HG03432 (cell line): ENCODE measurements at regions not wholly inside any gene's neighbourhood (a gene's known extent, or its start where the extent isn't known, plus 50 kb on each side); places are given as distances from the start of the nearest gene placed in this dataset.
"Not testable (repeated sequence)": the region's sequence is repeated elsewhere in the genome, so short reads cannot be mapped to it uniquely, and the experiment has no call there.

Experiments
- ATAC-seq: cut with Tn5 transposase; IDR thresholded peaks from one replicate; pipeline ENCODE4 v1.9.1; 2021; ENCODE audit warnings: mild to moderate bottlenecking, moderate library complexity; ENCODE audit not compliant: unreplicated experiment

- ATAC-seq: no peak
Observed at GRCh38 chr3:35194666-35195065, 444.7 kb upstream of the ARPP21 start.

- no peak for ATAC-seq
Observed at GRCh38 chr3:35198857-35199256, 440.5 kb upstream of the ARPP21 start.

- no peak for ATAC-seq
Observed at GRCh38 chr3:35200056-35200455, 439.3 kb upstream of the ARPP21 start.

- ATAC-seq: no peak
Observed at GRCh38 chr3:35201211-35201610, 438.1 kb upstream of the ARPP21 start.

- ATAC-seq: no peak
Observed at GRCh38 chr3:35215525-35216500, 423.5 kb upstream of the ARPP21 start.

GRCh38 chr3:35216501-35217266 is 422.6 kb upstream of the ARPP21 start:
- ATAC-seq: no peak

- no peak for ATAC-seq
Observed at GRCh38 chr3:35223632-35224394, 415.5 kb upstream of the ARPP21 start.

- no peak for ATAC-seq
Observed at GRCh38 chr3:35224565-35225295, 414.6 kb upstream of the ARPP21 start.

GRCh38 chr3:35241236-35241635 is 398.1 kb upstream of the ARPP21 start:
- no peak for ATAC-seq

- ATAC-seq: no peak
Observed at GRCh38 chr3:35254917-35255316, 384.4 kb upstream of the ARPP21 start.

- ATAC-seq: no peak
Observed at GRCh38 chr3:35257641-35258040, 381.7 kb upstream of the ARPP21 start.

GRCh38 chr3:35262406-35262805 is 376.9 kb upstream of the ARPP21 start:
- ATAC-seq: no peak

- ATAC-seq: no peak
Observed at GRCh38 chr3:35263477-35263876, 375.8 kb upstream of the ARPP21 start.

- ATAC-seq: not testable (repeated sequence)
Observed at GRCh38 chr3:35266065-35266464, 373.3 kb upstream of the ARPP21 start.

- ATAC-seq: no peak
Observed at GRCh38 chr3:35275768-35276167, 363.6 kb upstream of the ARPP21 start.

- no peak for ATAC-seq
Observed at GRCh38 chr3:35276568-35276967, 362.8 kb upstream of the ARPP21 start.

GRCh38 chr3:35291471-35292236 is 347.7 kb upstream of the ARPP21 start:
- ATAC-seq: no peak

GRCh38 chr3:35292568-35292967 is 346.8 kb upstream of the ARPP21 start:
- no peak for ATAC-seq

- no peak for ATAC-seq
Observed at GRCh38 chr3:35295906-35296305, 343.4 kb upstream of the ARPP21 start.

- peak; percentile 86 for ATAC-seq
Observed at GRCh38 chr3:35296533-35296932, 342.8 kb upstream of the ARPP21 start.
